AG04449 (cell line): ENCODE measurements at regions not wholly inside any gene's neighbourhood (a gene's known extent, or its start where the extent isn't known, plus 50 kb on each side); places are given as distances from the start of the nearest gene placed in this dataset.
"Not testable (repeated sequence)": the region's sequence is repeated elsewhere in the genome, so short reads cannot be mapped to it uniquely, and the experiment has no call there.

Source experiments
- CTCF ChIA-PET: fragments of 350-600 bp; formaldehyde crosslinking; extraction: SDS; loops from one replicate; lab custom pipeline; 2021; ENCODE audit warnings: antibody characterized with exemption; lab: Yijun Ruan, JAX
- POLR2A ChIA-PET: fragments of 400-600, 350-600 bp; formaldehyde crosslinking; extraction: SDS; loops from one replicate; lab custom pipeline; 2020; ENCODE audit warnings: antibody characterized with exemption, inconsistent platforms; lab: Yijun Ruan, JAX
- DNase-seq: peaks from one replicate; pipeline ENCODE4 v3.0.0-alpha.2; 2010; ENCODE audit warnings: low read depth, low spot score
- H3K4me3 ChIP-seq: 2 replicates; pipeline ENCODE4 v1.5.1; 2011; ENCODE audit warnings: low read depth, mild to moderate bottlenecking, control low read depth, low read length
- CTCF ChIP-seq: IDR thresholded peaks from one replicate; pipeline ENCODE4 v1.5.1; 2011; ENCODE audit warnings: mild to moderate bottlenecking, moderate library complexity, low read length, control low read depth, inconsistent platforms; ENCODE audit not compliant: insufficient read depth; ENCODE audit errors: missing control alignments

GRCh38 chr6:56835612-56836011 lies 119.3 kb upstream of the BEND6 start:
- DNase-seq, result no peak
- ChIA-PET CTCF (no interaction called here), POLR2A (no interaction called here)
- no peak for TF ChIP-seq CTCF
- H3K4me3 ChIP-seq, result no peak overlapping the region

- no peak for DNase-seq
- no peak overlapping the region for H3K4me3 ChIP-seq
- ChIA-PET POLR2A (no interaction called here), CTCF (interaction anchor here (1.0 kb wide), 1 partner anchor 12 kb away, joined by 7 read pairs; no protein-coding TSS in a partner anchor)
- TF ChIP-seq CTCF, result no peak
Observed at GRCh38 chr6:56833873-56834272, 121.0 kb upstream of the BEND6 start.

GRCh38 chr6:56833127-56833791 lies 121.6 kb upstream of the BEND6 start:
- no peak for TF ChIP-seq CTCF
- POLR2A ChIA-PET, result no interaction called here
- H3K4me3 ChIP-seq, result no peak overlapping the region
- DNase-seq, result no peak
- CTCF ChIA-PET, result interaction anchor here (1.0 kb wide), 1 partner anchor 11 kb away, joined by 7 read pairs; no protein-coding TSS in a partner anchor

DNA sequence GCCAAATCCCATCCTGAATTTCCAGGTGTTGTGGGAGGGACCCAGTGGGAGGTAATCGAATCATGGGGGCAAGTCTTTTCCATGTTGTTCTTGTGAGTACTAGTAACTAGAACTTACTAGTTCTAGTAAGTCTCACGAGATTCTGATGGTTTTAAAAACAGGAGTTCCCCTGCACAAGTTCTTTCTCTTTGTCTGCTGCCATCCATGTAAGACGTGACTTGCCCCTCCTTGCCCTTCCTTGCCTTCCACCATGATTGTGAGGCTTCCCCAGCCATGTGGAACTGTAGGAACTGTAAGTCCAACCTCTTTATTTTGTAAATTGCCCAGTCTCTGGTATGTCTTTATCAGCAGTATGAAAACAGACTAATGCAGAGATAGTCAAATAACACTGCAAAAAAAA lies 122.7 kb upstream of the BEND6 start:
- TF ChIP-seq CTCF, result no peak
- no peak for DNase-seq
- ChIA-PET CTCF (interaction anchor here (1.0 kb wide), 1 partner anchor 133 kb away, joined by 3 read pairs; no protein-coding TSS in a partner anchor), POLR2A (no interaction called here)
- H3K4me3 ChIP-seq, result no peak overlapping the region

DNA sequence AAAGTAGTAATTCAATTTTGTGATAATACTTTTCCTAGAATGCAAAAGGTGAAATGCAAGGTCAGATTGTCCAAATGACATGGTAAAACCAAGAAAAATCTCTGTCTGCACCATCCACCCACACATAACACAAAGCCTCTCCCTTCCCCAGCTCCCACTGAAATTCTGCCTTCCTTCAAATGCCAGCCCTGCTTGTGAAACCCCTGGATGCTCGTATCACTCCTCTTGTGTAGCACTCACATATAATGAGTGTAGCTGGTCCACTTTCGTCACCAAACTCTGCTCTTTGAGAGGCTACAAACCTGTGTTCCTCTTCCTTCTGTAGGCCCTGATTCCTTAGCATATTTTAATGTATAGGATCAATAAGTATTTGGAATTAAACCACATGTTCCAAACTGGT lies 123.6 kb upstream of the BEND6 start:
- no peak for DNase-seq
- POLR2A ChIA-PET, result no interaction called here
- no peak for TF ChIP-seq CTCF
- no peak overlapping the region for H3K4me3 ChIP-seq
- CTCF ChIA-PET, result interaction anchor here (1.0 kb wide), 1 partner anchor 133 kb away, joined by 3 read pairs; no protein-coding TSS in a partner anchor

GRCh38 chr6:56827908-56828649 lies 126.8 kb upstream of the BEND6 start:
- TF ChIP-seq CTCF, result no peak
- no peak overlapping the region for H3K4me3 ChIP-seq
- no peak for DNase-seq
- ChIA-PET CTCF (no interaction called here), POLR2A (no interaction called here)

DNA sequence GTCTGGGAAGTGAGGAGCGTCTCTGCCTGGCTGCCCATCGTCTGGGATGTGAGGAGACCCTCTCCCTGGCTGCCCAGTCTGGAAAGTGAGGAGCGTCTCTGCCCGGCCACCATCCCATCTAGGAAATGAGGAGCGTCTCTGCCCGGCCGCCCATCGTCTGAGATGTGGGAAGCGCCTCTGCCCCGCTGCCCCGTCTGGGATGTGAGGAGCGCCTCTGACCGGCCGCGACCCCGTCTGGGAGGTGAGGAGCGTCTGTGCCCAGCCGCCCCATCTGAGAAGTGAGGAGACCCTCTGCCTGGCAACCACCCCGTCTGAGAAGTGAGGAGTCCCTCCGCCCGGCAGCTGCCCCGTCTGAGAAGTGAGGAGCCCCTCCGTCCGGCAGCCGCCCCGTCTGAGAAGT lies 130.5 kb upstream of the BEND6 start:
- POLR2A ChIA-PET, DNase-seq, H3K4me3 ChIP-seq, CTCF ChIA-PET: not testable (repeated sequence)
